Heart right ventricle (tissue), 16 donors: ENCODE measurements at regions not wholly inside any gene's neighbourhood (a gene's known extent, or its start where the extent isn't known, plus 50 kb on each side); places are given as distances from the start of the nearest gene placed in this dataset.
A peak's percentile ranks its signal among the peaks of the same experiment; 100 is the strongest.

Experiments
- ATAC-seq, 8 donors: fragments of 200-7000 bp; cut with Tn5 transposase; one replicate each; pipeline ENCODE4 v1.9.1; 2020; ENCODE audit warnings: mild to moderate bottlenecking in 8 of 8, moderate library complexity in 8 of 8, moderate number of reproducible peaks in 1 of 8
- DNase-seq, 2 donors: peaks; one replicate each; pipeline ENCODE4 v3.0.0-alpha.2; 2020
- H3K27ac ChIP-seq, 10 donors: fragments of 200-600 bp; sonication (generic) in 2 of 10; one replicate each; pipeline versions ENCODE4 v1.5.0 to v1.8.0; 2020 to 2022; ENCODE audit warnings: mild to moderate bottlenecking in 3 of 10
- H3K27me3 ChIP-seq, 7 donors: fragments of 200-600 bp; one replicate each; pipeline ENCODE4 v1.8.0; 2021 to 2022; ENCODE audit warnings: mild to moderate bottlenecking in 2 of 7
- H3K36me3 ChIP-seq, 9 donors: fragments of 200-600 bp; sonication (generic) in 1 of 9; one replicate each; pipeline versions ENCODE4 v1.5.0 to v1.8.0; 2020 to 2022; ENCODE audit warnings: mild to moderate bottlenecking in 2 of 9
- H3K4me1 ChIP-seq, 9 donors: fragments of 200-600 bp; sonication (generic) in 1 of 9; one replicate each; pipeline versions ENCODE4 v1.5.0 to v1.8.0; 2020 to 2022; ENCODE audit warnings: mild to moderate bottlenecking in 4 of 9
- H3K4me3 ChIP-seq, 10 donors: fragments of 200-600 bp; sonication (generic) in 2 of 10; one replicate each; pipeline versions ENCODE4 v1.5.0 to v1.8.0; 2020 to 2022; ENCODE audit warnings: mild to moderate bottlenecking in 7 of 10, moderate library complexity in 2 of 10
- H3K9me3 ChIP-seq, 11 donors: fragments of 200-600 bp in 10 of 11; sonication (generic) in 2 of 11; one replicate each; pipeline versions ENCODE4 v1.5.0 to v1.8.0; 2013 to 2022; ENCODE audit warnings: mild to moderate bottlenecking in 2 of 11, control low read depth in 1 of 11, moderate library complexity in 1 of 11
- WGBS, 2 donors: extraction: QIAGEN DNeasy Blood & Tissue Kit; methylation state at CpG; one replicate each; pipeline ENCODE4 v1.1.7; 2013; ENCODE audit warnings: inconsistent platforms in 1 of 2; 5-methylcytosine and 5-hydroxymethylcytosine counted together
- intact Hi-C, 10 donors: fragments of 100-400 bp; cut with DNase I; formaldehyde crosslinking; loops; one replicate each; pipeline versions ENCODE4 v1.11.1 to v1.14.2; 2022
- TF ChIP-seq, protein P1 (sequence below), 9 donors: fragments of 200-600 bp; sonication (generic) in 2 of 9; IDR thresholded peaks; one replicate each; pipeline versions ENCODE4 v1.5.0 to v1.8.0; 2021 to 2022; ENCODE audit warnings: antibody characterized with exemption in 9 of 9, mild to moderate bottlenecking in 5 of 9, moderate library complexity in 1 of 9
- donor health status: Arrhythmogenic right ventricular cardiomyopathy.
- donor health status: ischemic (EF 13 %, LVEDD 7.1; RV severe dilation, severe dysfunction).
- donor health status: healthy with polysubstance abuse.
- donor health status: DM: no; HTN: yes; CAD: no.
- donor health status: DM: no; HTN: no; CAD: no.
- donor health status: ischemic (EF 25% LVEDD 6.9; RV normal size, moderate dysfunction).
- donor health status: ischemic (EF 25% LVEDD 5.7; RV mildly dilated, moderate dysfunction).
- donor health status: healthy.
- donor health status: DM: yes; HTN: yes; CAD: no.
- donor health status: Ischemic cardiomyopathy.
- donor health status: ischemic (EF 35%, LVEDD 5.7; RV mildly dilated, moderate dysfunction).
- donor health status: nonischemic (EF 11% LVEDD 7.7; RV severe dilation, severe dysfunction).
- donor health status: DM: yes; HTN: yes; CAD: no.
- donor health status: PGD.
- donor health status: ischemic (EF 29% LVEDD 5.4; RV normal size, mild dysfunction).
- donor health status: nonischemic (EF 23%, LVEDD 6.1; RV moderate dilation, normal function).

DNA sequence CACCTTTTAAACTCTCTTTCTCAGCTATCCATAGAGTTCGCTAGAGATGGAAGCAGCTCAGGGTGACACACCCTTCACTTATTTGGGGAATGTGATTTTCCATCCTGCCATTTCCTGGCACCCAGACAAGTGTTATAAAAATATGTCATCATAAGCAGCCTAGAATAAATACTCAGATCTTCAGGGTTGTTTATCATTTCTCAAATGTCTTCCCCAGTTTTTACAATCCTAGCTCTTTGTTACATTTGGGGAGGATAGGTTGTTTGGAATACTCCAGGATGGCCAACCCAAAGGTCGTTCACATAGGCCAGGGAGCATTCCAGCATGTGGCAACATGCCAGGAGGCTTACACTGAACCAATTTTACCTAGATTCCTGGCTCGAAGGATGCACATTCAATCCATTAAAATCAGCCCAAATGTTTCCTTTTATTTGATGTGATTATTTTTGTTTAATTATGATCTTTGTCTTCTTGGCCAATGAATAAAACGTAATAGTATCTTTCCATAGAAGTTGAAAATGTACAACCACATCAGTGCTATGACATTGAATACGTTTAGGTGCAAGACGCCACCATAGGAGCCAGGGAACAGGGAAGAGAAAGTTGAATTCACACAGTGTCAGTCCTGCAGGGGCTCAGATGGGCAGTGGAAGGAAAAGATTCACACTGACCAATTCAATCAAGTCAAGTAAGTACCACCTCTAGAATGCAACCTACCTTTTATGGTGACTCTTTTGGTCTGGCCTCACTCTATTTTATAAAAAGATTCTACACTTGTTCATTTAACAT, 537.7 kb upstream of the MDFIC2 start:
- Histone ChIP-seq H3K4me3 (no peak overlapping the region), H3K9me3 (peaks cover 0 to 7% (median 0%) of the 10 kb centered on the region in 11 donors), H3K27me3 (no peaks in the 10 kb centered on the region), H3K27ac (peak overlapping the region in 2 of 10 donors; percentile 34 to 37), H3K36me3 (no peaks in the 10 kb centered on the region), H3K4me1 (peaks cover 0 to 47% (median 36%) of the 10 kb centered on the region in 9 donors)
- ATAC-seq (peak in 7 of 8 donors; percentile 26 to 84 (median 72)), DNase-seq (peak in 1 of 2 donors; percentile 47)
- intact Hi-C loops: no loop called here
- TF ChIP-seq, protein P1, sequence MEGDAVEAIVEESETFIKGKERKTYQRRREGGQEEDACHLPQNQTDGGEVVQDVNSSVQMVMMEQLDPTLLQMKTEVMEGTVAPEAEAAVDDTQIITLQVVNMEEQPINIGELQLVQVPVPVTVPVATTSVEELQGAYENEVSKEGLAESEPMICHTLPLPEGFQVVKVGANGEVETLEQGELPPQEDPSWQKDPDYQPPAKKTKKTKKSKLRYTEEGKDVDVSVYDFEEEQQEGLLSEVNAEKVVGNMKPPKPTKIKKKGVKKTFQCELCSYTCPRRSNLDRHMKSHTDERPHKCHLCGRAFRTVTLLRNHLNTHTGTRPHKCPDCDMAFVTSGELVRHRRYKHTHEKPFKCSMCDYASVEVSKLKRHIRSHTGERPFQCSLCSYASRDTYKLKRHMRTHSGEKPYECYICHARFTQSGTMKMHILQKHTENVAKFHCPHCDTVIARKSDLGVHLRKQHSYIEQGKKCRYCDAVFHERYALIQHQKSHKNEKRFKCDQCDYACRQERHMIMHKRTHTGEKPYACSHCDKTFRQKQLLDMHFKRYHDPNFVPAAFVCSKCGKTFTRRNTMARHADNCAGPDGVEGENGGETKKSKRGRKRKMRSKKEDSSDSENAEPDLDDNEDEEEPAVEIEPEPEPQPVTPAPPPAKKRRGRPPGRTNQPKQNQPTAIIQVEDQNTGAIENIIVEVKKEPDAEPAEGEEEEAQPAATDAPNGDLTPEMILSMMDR (IDR thresholded peaks at IDR 0.05): no peak
- WGBS, 2 donors: 64% methylated on average over 6 of the region's 6 CpGs

DNA sequence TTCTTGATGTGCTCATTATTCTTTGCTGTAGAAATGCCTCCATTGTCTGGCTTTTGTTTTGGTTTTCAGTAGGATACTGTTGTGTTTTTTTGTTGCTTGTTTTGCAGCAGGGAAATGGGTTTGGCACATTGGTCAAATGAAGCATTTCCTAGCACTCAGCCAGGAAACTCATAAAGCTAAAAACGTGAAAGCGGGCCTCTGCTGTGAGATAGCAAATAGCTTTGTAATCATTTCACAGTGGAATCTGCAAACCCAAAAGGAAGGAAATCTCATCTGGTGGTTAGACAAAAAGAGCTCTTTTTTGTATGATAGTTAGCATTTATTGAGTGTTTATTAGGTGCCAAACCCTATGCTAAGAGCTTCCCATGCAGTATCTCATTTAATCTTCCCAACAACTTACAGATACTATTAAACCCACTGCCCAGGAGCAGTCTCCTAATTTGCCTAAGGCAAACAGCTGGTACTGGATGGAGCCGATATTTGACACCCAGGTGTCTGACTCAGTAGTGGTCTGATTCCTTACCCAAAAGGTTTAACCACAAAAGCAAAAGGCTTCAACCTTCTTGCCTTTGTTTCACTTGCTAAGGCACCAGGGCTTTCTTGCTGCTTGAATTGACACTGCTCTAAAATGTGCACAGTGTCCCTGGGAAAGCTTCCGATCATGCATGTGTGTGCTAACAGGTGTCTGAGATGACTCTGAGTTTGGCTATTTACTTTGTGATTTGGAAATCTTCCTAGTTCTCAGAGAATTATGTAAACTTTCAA, 527.9 kb upstream of the MDFIC2 start:
- peaks cover 0 to 3% (median 0%) of the 10 kb centered on the region in 9 donors for H3K4me1 ChIP-seq
- no peaks in the 10 kb centered on the region for H3K9me3 ChIP-seq
- H3K27ac ChIP-seq: no peak overlapping the region
- no peaks in the 10 kb centered on the region for H3K27me3 ChIP-seq
- TF ChIP-seq, protein P1 (IDR thresholded peaks at IDR 0.05): no peak
- intact Hi-C loops: no loop called here
- DNase-seq (no peak), ATAC-seq (no peak)
- H3K36me3 ChIP-seq: no peaks in the 10 kb centered on the region
- no peak overlapping the region for H3K4me3 ChIP-seq
- WGBS, 2 donors: 67 to 83% methylated on average over 4 of the region's 4 CpGs

DNA sequence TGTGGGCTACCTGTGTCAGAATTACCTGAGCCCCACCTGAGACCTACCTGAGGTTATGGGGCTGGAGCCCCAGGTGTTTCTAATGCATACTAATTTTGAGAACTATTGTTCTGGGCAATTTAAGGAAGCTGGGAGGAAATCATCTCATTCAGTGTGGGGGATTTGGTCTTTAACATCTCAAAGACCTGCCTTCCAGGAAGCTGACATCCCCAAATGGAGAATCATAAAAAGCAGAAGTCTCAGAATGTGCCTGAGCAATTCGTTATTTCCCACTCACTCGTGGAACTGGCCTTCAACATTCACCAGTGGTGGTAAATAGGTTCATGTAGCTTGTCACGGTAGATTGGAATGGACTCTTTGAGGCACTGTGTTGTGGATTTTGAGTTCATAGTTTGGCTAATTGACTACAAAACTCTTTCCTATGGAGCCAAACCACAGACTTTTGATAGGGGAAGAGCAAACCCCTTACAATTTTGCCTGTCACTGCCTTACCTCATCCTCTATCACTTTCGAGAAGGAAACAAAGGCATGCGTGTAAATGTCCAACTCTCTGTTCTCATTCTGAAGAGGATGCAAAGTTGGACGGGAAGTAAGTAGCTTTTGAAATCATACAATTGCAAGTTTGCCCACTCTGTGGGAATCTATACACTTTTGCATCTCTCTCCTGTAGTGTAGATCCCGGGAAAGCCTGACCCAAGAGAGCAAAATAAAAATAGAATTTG, 521.0 kb upstream of the MDFIC2 start:
- Histone ChIP-seq H3K27ac (peak overlapping the region in 9 of 10 donors; percentile 17 to 88 (median 74)), H3K27me3 (no peaks in the 10 kb centered on the region), H3K9me3 (no peaks in the 10 kb centered on the region), H3K4me3 (no peak overlapping the region), H3K36me3 (no peaks in the 10 kb centered on the region), H3K4me1 (peaks cover 3 to 37% (median 15%) of the 10 kb centered on the region in 9 donors)
- intact Hi-C loops: no loop called here
- 68 to 74% methylated on average over 7 of the region's 7 CpGs for WGBS, 2 donors
- TF ChIP-seq, protein P1 (IDR thresholded peaks at IDR 0.05): no peak
- ATAC-seq (peak in 1 of 8 donors; percentile 12), DNase-seq (no peak)

DNA sequence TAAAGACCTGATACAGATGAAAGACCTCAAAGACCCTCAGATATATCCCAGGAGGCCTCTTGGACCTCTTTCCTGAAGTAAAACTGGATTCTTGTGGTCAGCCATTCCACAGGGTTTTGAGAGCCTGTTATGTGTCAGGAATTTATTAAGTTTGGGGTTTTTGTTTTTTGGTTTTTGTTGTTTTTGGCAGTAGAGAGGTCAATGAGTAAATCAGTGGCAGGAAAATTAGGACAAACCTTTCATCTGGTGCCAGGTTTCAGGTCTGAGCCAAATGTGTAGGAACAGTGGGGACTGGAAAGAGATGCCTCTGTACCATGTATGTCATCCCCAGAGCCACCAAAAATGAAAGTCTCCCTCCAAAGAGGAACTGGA, 520.4 kb upstream of the MDFIC2 start:
- Histone ChIP-seq H3K9me3 (no peaks in the 10 kb centered on the region), H3K4me3 (no peak overlapping the region), H3K27ac (peak overlapping the region; percentile 17 to 88 (median 74)), H3K27me3 (no peaks in the 10 kb centered on the region), H3K36me3 (no peaks in the 10 kb centered on the region), H3K4me1 (peaks cover 3 to 37% (median 15%) of the 10 kb centered on the region in 9 donors)
- TF ChIP-seq, protein P1 (IDR thresholded peaks at IDR 0.05): no peak
- ATAC-seq (peak in 2 of 8 donors; percentile 10 to 33), DNase-seq (no peak)
- intact Hi-C loops: no loop called here
